NCI-H748 (cell line): ENCODE measurements at regions not wholly inside any gene's neighbourhood (a gene's known extent, or its start where the extent isn't known, plus 50 kb on each side); places are given as distances from the start of the nearest gene placed in this dataset.
"Not testable (repeated sequence)": the region's sequence is repeated elsewhere in the genome, so short reads cannot be mapped to it uniquely, and the experiment has no call there.

Experiments used
- DNase-seq: peaks from one replicate; lab custom pipeline; 2025; ENCODE audit not compliant: unreplicated experiment; lab: John Stamatoyannopoulos, UW

GRCh38 chr1:229164836-229165735 is 105.8 kb upstream of the RAB4A start:
- no peak for DNase-seq

- no peak for DNase-seq
Measured at GRCh38 chr1:229167318-229167717, 103.6 kb upstream of the RAB4A start.

- DNase-seq = no peak
Measured at GRCh38 chr1:229169399-229169798, 101.5 kb upstream of the RAB4A start.

- no peak for DNase-seq
Measured at GRCh38 chr1:229170274-229170673, 100.6 kb upstream of the RAB4A start.

- no peak for DNase-seq
Measured at GRCh38 chr1:229170778-229171505, 100.0 kb upstream of the RAB4A start.

GRCh38 chr1:229171934-229172333 is 99.0 kb upstream of the RAB4A start:
- peak; percentile 94 for DNase-seq

GRCh38 chr1:229173491-229174476 is 97.1 kb upstream of the RAB4A start:
- not testable (repeated sequence) for DNase-seq

- not testable (repeated sequence) for DNase-seq
Measured at GRCh38 chr1:229175297-229175696, 95.6 kb upstream of the RAB4A start.

GRCh38 chr1:229176457-229176856 is 94.5 kb upstream of the RAB4A start:
- DNase-seq = not testable (repeated sequence)

- no peak for DNase-seq
Measured at GRCh38 chr1:229180161-229180560, 90.8 kb upstream of the RAB4A start.

GRCh38 chr1:229181419-229181818 is 89.5 kb upstream of the RAB4A start:
- no peak for DNase-seq

GRCh38 chr1:229183588-229183987 is 87.3 kb upstream of the RAB4A start:
- no peak for DNase-seq

GRCh38 chr1:229184066-229184465 is 86.8 kb upstream of the RAB4A start:
- no peak for DNase-seq

- DNase-seq = no peak
Measured at GRCh38 chr1:229185963-229186362, 84.9 kb upstream of the RAB4A start.

GRCh38 chr1:229186373-229187056 is 84.4 kb upstream of the RAB4A start:
- no peak for DNase-seq

GRCh38 chr1:229190057-229190575 is 80.8 kb upstream of the RAB4A start:
- DNase-seq = no peak

- no peak for DNase-seq
Measured at GRCh38 chr1:229191066-229191674, 79.7 kb upstream of the RAB4A start.

- DNase-seq = no peak
Measured at GRCh38 chr1:229192031-229192430, 78.9 kb upstream of the RAB4A start.

GRCh38 chr1:229192853-229193252 is 78.1 kb upstream of the RAB4A start:
- DNase-seq = no peak

- DNase-seq = no peak
Measured at GRCh38 chr1:229194096-229194495, 76.8 kb upstream of the RAB4A start.
